HG02884 (cell line): ENCODE measurements at regions not wholly inside any gene's neighbourhood (a gene's known extent, or its start where the extent isn't known, plus 50 kb on each side); places are given as distances from the start of the nearest gene placed in this dataset.

Experiments used
- ATAC-seq: cut with Tn5 transposase; IDR thresholded peaks from one replicate; pipeline ENCODE4 v1.9.1; 2021; ENCODE audit warnings: mild to moderate bottlenecking, moderate library complexity; ENCODE audit not compliant: unreplicated experiment

GRCh38 chr13:40316301-40316700 is 350.1 kb downstream of the FOXO1 start:
- ATAC-seq = no peak

GRCh38 chr13:40317980-40318327 is 348.5 kb downstream of the FOXO1 start:
- no peak for ATAC-seq

- ATAC-seq = no peak
Measured at GRCh38 chr13:40318366-40318765, 348.1 kb downstream of the FOXO1 start.

GRCh38 chr13:40319699-40320579 is 346.5 kb downstream of the FOXO1 start:
- no peak for ATAC-seq

GRCh38 chr13:40328091-40328490 is 338.4 kb downstream of the FOXO1 start:
- no peak for ATAC-seq

- ATAC-seq = no peak
Measured at GRCh38 chr13:40329781-40330485, 336.5 kb downstream of the FOXO1 start.

GRCh38 chr13:40330950-40331349 is 335.5 kb downstream of the FOXO1 start:
- ATAC-seq = no peak

GRCh38 chr13:40331802-40332201 is 334.6 kb downstream of the FOXO1 start:
- no peak for ATAC-seq

- no peak for ATAC-seq
Measured at GRCh38 chr13:40333226-40333625, 333.2 kb downstream of the FOXO1 start.

- ATAC-seq = no peak
Measured at GRCh38 chr13:40334031-40334430, 332.4 kb downstream of the FOXO1 start.

- ATAC-seq = no peak
Measured at GRCh38 chr13:40334616-40335015, 331.8 kb downstream of the FOXO1 start.

GRCh38 chr13:40336228-40337221 is 329.9 kb downstream of the FOXO1 start:
- no peak for ATAC-seq

GRCh38 chr13:40337651-40338050 is 328.8 kb downstream of the FOXO1 start:
- no peak for ATAC-seq

- no peak for ATAC-seq
Measured at GRCh38 chr13:40338217-40338616, 328.2 kb downstream of the FOXO1 start.

GRCh38 chr13:40340368-40341095 is 325.9 kb downstream of the FOXO1 start:
- ATAC-seq = no peak

GRCh38 chr13:40341096-40341471 is 325.4 kb downstream of the FOXO1 start:
- no peak for ATAC-seq

GRCh38 chr13:40341501-40341900 is 324.9 kb downstream of the FOXO1 start:
- no peak for ATAC-seq

GRCh38 chr13:40342461-40342860 is 324.0 kb downstream of the FOXO1 start:
- ATAC-seq = no peak

GRCh38 chr13:40342901-40343300 is 323.5 kb downstream of the FOXO1 start:
- no peak for ATAC-seq

- no peak for ATAC-seq
Measured at GRCh38 chr13:40343550-40344269, 322.7 kb downstream of the FOXO1 start.
